Heart left ventricle (tissue), 16 donors: ENCODE measurements at regions not wholly inside any gene's neighbourhood (a gene's known extent, or its start where the extent isn't known, plus 50 kb on each side); places are given as distances from the start of the nearest gene placed in this dataset.
"Not testable (repeated sequence)": the region's sequence is repeated elsewhere in the genome, so short reads cannot be mapped to it uniquely, and the experiment has no call there.

Experiments used
- ATAC-seq, 4 donors: fragments of 200-7000 bp; cut with Tn5 transposase; one replicate each; pipeline ENCODE4 v1.9.1; 2020 to 2022; ENCODE audit warnings: moderate library complexity in 4 of 4, mild to moderate bottlenecking in 3 of 4, moderate number of reproducible peaks in 1 of 4
- DNase-seq, 5 donors: peaks; one replicate each; pipeline ENCODE4 v3.0.0-alpha.2; 2020
- H3K27ac ChIP-seq, 12 donors: fragments of 200-600 bp; sonication (generic) in 4 of 12; one replicate each; pipeline versions ENCODE4 v1.5.0 to v1.8.0; 2016 to 2022; ENCODE audit warnings: mild to moderate bottlenecking in 2 of 12
- H3K27me3 ChIP-seq, 9 donors: fragments of 200-600 bp; sonication (generic) in 2 of 9; one replicate each; pipeline versions ENCODE4 v1.5.1 to v1.8.0; 2016 to 2022; ENCODE audit warnings: mild to moderate bottlenecking in 3 of 9
- H3K36me3 ChIP-seq, 9 donors: fragments of 200-600 bp; sonication (generic) in 2 of 9; one replicate each; pipeline versions ENCODE4 v1.5.0 to v1.8.0; 2018 to 2022; ENCODE audit warnings: mild to moderate bottlenecking in 2 of 9
- H3K4me1 ChIP-seq, 12 donors: fragments of 200-600 bp; sonication (generic) in 4 of 12; one replicate each; pipeline versions ENCODE4 v1.5.0 to v1.8.0; 2016 to 2022; ENCODE audit warnings: mild to moderate bottlenecking in 3 of 12
- H3K4me3 ChIP-seq, 12 donors: fragments of 200-600 bp; sonication (generic) in 4 of 12; one replicate each; pipeline versions ENCODE4 v1.5.0 to v1.8.0; 2017 to 2022; ENCODE audit warnings: mild to moderate bottlenecking in 9 of 12, moderate library complexity in 4 of 12
- H3K9me3 ChIP-seq, 12 donors: fragments of 200-600 bp; sonication (generic) in 4 of 12; one replicate each; pipeline versions ENCODE4 v1.5.0 to v1.8.0; 2016 to 2022; ENCODE audit warnings: mild to moderate bottlenecking in 1 of 12
- CTCF ChIP-seq, 12 donors: fragments of 200-600 bp; sonication (generic) in 4 of 12; IDR thresholded peaks; one replicate each; pipeline versions ENCODE4 v1.5.0 to v1.8.0; 2018 to 2022; ENCODE audit warnings: antibody characterized with exemption in 12 of 12, mild to moderate bottlenecking in 5 of 12
- POLR2A ChIP-seq, 2 donors: fragments of 450-650 bp; IDR thresholded peaks; one replicate each; pipeline ENCODE4 v1.6.1; 2017; ENCODE audit warnings: antibody characterized with exemption in 2 of 2, mild to moderate bottlenecking in 2 of 2, moderate library complexity in 2 of 2
- WGBS, 4 donors: extraction: QIAGEN DNeasy Blood & Tissue Kit in 2 of 4; methylation state at CpG; one replicate each; pipeline versions ENCODE4 v1.1.5 to v1.1.7; 2013 to 2018; 5-methylcytosine and 5-hydroxymethylcytosine counted together
- intact Hi-C, 10 donors: fragments of 100-400 bp; cut with DNase I; formaldehyde crosslinking; loops; one replicate each; pipeline versions ENCODE4 v1.11.1 to v1.14.2; 2022
- donor health status: ischemic (EF 13 %, LVEDD 7.1; RV severe dilation, severe dysfunction).
- donor health status: healthy with polysubstance abuse.
- donor health status: DM: no; HTN: yes; CAD: no.
- donor health status: DM: no; HTN: no; CAD: no.
- donor health status: ischemic (EF 25% LVEDD 6.9; RV normal size, moderate dysfunction).
- donor health status: ischemic (EF 25% LVEDD 5.7; RV mildly dilated, moderate dysfunction).
- donor health status: healthy.
- donor health status: DM: yes; HTN: yes; CAD: no.
- donor health status: ischemic (EF 35%, LVEDD 5.7; RV mildly dilated, moderate dysfunction).
- donor health status: nonischemic (EF 11% LVEDD 7.7; RV severe dilation, severe dysfunction).
- donor health status: DM: yes; HTN: yes; CAD: no.
- donor health status: PGD.
- donor health status: ischemic (EF 29% LVEDD 5.4; RV normal size, mild dysfunction).
- donor health status: nonischemic (EF 23%, LVEDD 6.1; RV moderate dilation, normal function).

GRCh38 chr7:113279256-113279655, 160.9 kb upstream of the SMIM30 start:
- no peak overlapping the region for H3K27ac ChIP-seq
- H3K4me3 ChIP-seq, result no peak overlapping the region
- peaks cover 0 to 3% (median 0%) of the 10 kb centered on the region in 12 donors for H3K4me1 ChIP-seq
- TF ChIP-seq POLR2A (IDR thresholded peaks at IDR 0.05) (no peak), CTCF (IDR thresholded peaks at IDR 0.05) (no peak)
- no peaks in the 10 kb centered on the region for H3K27me3 ChIP-seq
- H3K36me3 ChIP-seq, result no peaks in the 10 kb centered on the region
- DNase-seq, result no peak
- peaks cover 0 to 22% (median 5%) of the 10 kb centered on the region in 12 donors for H3K9me3 ChIP-seq
- intact Hi-C loops, result no loop called here
- ATAC-seq, result peak in 2 of 4 donors; percentile 26 to 44

GRCh38 chr7:113270790-113271189, 152.4 kb upstream of the SMIM30 start:
- no peak for DNase-seq
- Histone ChIP-seq H3K27me3 (no peaks in the 10 kb centered on the region), H3K4me3 (no peak overlapping the region), H3K36me3 (no peaks in the 10 kb centered on the region), H3K9me3 (peaks cover 0 to 56% (median 15%) of the 10 kb centered on the region in 12 donors), H3K4me1 (no peaks in the 10 kb centered on the region), H3K27ac (no peak overlapping the region)
- TF ChIP-seq POLR2A (IDR thresholded peaks at IDR 0.05), result no peak
- TF ChIP-seq CTCF (IDR thresholded peaks at IDR 0.05), result no peak
- intact Hi-C loops, result no loop called here
- ATAC-seq, result no peak
- 80 to 86% (median 83%) methylated on average over 2 of the region's 2 CpGs for WGBS, 4 donors

- H3K27ac ChIP-seq, H3K27me3 ChIP-seq, H3K4me1 ChIP-seq, intact Hi-C loops, ATAC-seq, H3K36me3 ChIP-seq, DNase-seq, H3K4me3 ChIP-seq: not testable (repeated sequence)
- peaks cover 0 to 46% (median 12%) of the 10 kb centered on the region in 12 donors for H3K9me3 ChIP-seq
- WGBS, 4 donors, result 89 to 99% (median 92%) methylated on average over 3 of the region's 3 CpGs
Observed at GRCh38 chr7:113269592-113269991, 151.2 kb upstream of the SMIM30 start.

GRCh38 chr7:113268757-113269156, 150.4 kb upstream of the SMIM30 start:
- WGBS, 4 donors, result 21 to 59% (median 26%) methylated on average over 3 of the region's 3 CpGs
- no peak overlapping the region for H3K4me3 ChIP-seq
- no peaks in the 10 kb centered on the region for H3K27me3 ChIP-seq
- intact Hi-C loops, result no loop called here
- peaks cover 0 to 46% (median 12%) of the 10 kb centered on the region in 12 donors for H3K9me3 ChIP-seq
- H3K27ac ChIP-seq, result no peak overlapping the region
- TF ChIP-seq CTCF (IDR thresholded peaks at IDR 0.05), result no peak
- no peak for TF ChIP-seq POLR2A (IDR thresholded peaks at IDR 0.05)
- DNase-seq (no peak), ATAC-seq (peak in 3 of 4 donors; percentile 32 to 86 (median 65))
- H3K4me1 ChIP-seq, result no peaks in the 10 kb centered on the region
- no peaks in the 10 kb centered on the region for H3K36me3 ChIP-seq

GRCh38 chr7:113267885-113268284, 149.5 kb upstream of the SMIM30 start:
- no peaks in the 10 kb centered on the region for H3K27me3 ChIP-seq
- no peak for DNase-seq
- peaks cover 0 to 46% (median 12%) of the 10 kb centered on the region in 12 donors for H3K9me3 ChIP-seq
- no peak overlapping the region for H3K4me3 ChIP-seq
- no peak for ATAC-seq
- intact Hi-C loops, result no loop called here
- H3K27ac ChIP-seq, result no peak overlapping the region
- no peak for TF ChIP-seq POLR2A (IDR thresholded peaks at IDR 0.05)
- TF ChIP-seq CTCF (IDR thresholded peaks at IDR 0.05), result no peak
- no peaks in the 10 kb centered on the region for H3K36me3 ChIP-seq
- H3K4me1 ChIP-seq, result no peaks in the 10 kb centered on the region
- 90 to 93% (median 92%) methylated on average over 4 of the region's 4 CpGs for WGBS, 4 donors
